ENCODE measurements at regions not wholly inside any gene's neighbourhood (a gene's known extent, or its start where the extent isn't known, plus 50 kb on each side); places are given as distances from the start of the nearest gene placed in this dataset.

DNA sequence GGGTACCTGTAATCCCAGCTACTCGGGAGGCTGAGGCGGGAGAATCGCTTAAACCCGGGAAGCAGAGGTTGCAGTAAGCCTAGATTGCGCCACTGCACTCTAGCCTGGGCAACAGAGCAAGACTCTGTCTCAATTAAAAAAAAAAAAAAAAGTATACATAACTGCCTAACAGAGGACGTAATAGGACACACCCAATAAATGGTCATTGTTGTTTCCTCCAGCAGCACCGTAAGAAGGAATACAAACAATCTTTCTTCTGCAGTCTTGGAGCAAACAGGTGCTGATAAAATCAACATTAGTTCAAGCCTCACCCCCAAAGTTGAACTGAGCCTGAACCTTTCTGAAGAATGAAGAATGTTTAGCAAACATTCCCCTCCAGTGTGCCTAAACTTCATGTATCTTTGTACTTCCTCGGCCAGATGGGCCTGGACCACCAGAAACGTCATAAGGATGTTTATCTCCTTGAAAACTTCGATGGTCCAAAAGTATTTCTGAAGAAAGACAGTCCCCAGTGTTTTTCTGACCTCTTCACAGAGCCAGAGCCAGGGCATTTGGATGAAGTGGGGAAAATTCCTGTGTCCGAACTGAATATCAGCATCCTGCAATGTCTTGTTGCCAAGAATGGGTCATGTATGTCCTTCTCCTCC lies 136.8 kb upstream of the F3 start:
- in situ Hi-C loops (cut with MboI; ENCODE audit: low pct_unique_long_range_greater_than_20kb, low sequenced_read_pairs, unreplicated experiment) = no loop called here
- no peak for DNase-seq (ENCODE audit: low spot score)
- TF ChIP-seq, protein P1, sequence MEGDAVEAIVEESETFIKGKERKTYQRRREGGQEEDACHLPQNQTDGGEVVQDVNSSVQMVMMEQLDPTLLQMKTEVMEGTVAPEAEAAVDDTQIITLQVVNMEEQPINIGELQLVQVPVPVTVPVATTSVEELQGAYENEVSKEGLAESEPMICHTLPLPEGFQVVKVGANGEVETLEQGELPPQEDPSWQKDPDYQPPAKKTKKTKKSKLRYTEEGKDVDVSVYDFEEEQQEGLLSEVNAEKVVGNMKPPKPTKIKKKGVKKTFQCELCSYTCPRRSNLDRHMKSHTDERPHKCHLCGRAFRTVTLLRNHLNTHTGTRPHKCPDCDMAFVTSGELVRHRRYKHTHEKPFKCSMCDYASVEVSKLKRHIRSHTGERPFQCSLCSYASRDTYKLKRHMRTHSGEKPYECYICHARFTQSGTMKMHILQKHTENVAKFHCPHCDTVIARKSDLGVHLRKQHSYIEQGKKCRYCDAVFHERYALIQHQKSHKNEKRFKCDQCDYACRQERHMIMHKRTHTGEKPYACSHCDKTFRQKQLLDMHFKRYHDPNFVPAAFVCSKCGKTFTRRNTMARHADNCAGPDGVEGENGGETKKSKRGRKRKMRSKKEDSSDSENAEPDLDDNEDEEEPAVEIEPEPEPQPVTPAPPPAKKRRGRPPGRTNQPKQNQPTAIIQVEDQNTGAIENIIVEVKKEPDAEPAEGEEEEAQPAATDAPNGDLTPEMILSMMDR (IDR thresholded peaks at IDR 0.05; ENCODE audit: extremely low read depth, insufficient read depth, missing control alignments) = no peak

DNA sequence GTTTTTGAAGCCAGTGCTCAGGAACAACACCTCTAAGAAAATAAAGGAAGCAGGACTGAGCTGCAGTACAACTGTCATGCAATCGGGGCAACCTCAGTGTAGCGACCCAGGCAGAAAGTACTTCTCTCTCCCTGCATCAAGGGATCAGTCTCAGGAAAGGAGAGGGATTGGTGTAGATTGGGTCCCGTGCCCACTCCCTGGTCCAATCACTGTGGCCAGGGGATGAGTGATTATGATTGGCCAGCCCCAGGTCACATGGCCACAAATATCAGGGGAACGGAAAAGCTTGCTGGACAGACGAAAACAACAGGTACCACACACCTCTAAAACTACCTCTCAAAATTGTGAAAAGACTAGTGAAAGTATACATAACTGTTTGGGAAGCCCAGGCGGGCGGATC lies 136.2 kb upstream of the F3 start:
- TF ChIP-seq, protein P1 (IDR thresholded peaks at IDR 0.05; ENCODE audit: extremely low read depth, insufficient read depth, missing control alignments) = no peak
- no peak for DNase-seq (ENCODE audit: low spot score)
- in situ Hi-C loops (cut with MboI; ENCODE audit: low pct_unique_long_range_greater_than_20kb, low sequenced_read_pairs, unreplicated experiment) = no loop called here

DNA sequence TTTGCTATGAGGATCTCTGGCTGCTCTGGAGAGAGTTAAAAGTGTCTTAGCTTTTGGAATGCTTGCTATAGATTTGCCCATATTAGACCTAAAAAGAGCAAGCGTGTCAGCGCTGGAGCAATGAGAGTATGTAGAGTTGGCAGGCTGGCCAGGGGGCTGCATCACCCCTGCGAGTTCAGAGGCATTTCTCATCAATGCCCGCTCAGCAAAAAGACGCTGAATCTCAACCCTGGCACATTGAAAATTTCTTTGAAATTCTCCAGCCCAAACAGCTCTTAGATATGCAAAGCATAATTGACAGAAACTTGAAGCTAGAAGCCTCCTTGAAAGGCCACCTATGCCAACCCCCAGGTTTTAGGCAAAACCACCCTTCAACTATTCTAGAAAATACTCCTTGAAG lies 135.5 kb upstream of the F3 start:
- TF ChIP-seq, protein P1 (IDR thresholded peaks at IDR 0.05; ENCODE audit: extremely low read depth, insufficient read depth, missing control alignments) = no peak
- in situ Hi-C loops (cut with MboI; ENCODE audit: low pct_unique_long_range_greater_than_20kb, low sequenced_read_pairs, unreplicated experiment) = no loop called here
- no peak for DNase-seq (ENCODE audit: low spot score)

DNA sequence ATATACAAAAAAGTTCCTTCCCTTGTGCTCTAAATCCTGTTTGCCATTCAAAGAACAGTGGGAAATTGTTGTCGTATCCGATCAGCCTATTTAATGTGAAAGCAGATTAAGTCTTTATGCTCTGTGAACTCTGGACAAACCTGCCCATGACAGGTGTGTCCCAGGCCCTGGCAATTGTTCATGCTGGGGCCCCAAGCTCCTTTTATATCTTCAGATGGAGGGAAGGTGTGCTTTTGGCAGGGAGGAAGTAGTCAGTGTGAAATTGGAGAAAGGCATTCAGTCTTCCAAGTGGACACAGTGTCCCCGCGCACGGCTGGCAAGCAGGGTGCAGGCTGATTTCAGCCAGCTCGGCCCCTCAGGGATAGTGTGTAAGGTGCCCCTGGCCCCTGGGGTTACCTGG lies 135.1 kb upstream of the F3 start:
- DNase-seq (ENCODE audit: low spot score) = no peak
- in situ Hi-C loops (cut with MboI; ENCODE audit: low pct_unique_long_range_greater_than_20kb, low sequenced_read_pairs, unreplicated experiment) = no loop called here
- TF ChIP-seq, protein P1 (IDR thresholded peaks at IDR 0.05; ENCODE audit: extremely low read depth, insufficient read depth, missing control alignments) = no peak

DNA sequence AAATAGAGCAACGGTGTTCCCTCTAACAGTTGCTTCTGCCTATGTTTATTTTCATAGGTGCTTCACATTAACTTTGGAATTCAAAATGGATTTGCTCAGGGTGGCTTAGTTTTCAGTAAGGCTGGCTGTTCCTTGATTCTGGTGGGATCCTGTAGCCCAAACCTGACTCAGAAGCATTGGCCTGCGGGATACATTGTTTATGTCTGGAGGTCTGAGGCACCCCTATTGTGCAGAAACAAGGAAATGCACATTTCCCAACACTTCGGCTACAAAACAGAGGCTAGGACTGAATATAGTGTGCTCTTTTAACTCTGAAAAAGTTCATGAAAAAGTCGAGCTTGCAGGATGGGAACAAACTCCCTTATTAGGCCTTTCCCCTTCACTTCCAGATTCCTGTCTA lies 133.8 kb upstream of the F3 start:
- TF ChIP-seq, protein P1 (IDR thresholded peaks at IDR 0.05; ENCODE audit: extremely low read depth, insufficient read depth, missing control alignments) = no peak
- in situ Hi-C loops (cut with MboI; ENCODE audit: low pct_unique_long_range_greater_than_20kb, low sequenced_read_pairs, unreplicated experiment) = no loop called here
- DNase-seq (ENCODE audit: low spot score) = no peak

DNA sequence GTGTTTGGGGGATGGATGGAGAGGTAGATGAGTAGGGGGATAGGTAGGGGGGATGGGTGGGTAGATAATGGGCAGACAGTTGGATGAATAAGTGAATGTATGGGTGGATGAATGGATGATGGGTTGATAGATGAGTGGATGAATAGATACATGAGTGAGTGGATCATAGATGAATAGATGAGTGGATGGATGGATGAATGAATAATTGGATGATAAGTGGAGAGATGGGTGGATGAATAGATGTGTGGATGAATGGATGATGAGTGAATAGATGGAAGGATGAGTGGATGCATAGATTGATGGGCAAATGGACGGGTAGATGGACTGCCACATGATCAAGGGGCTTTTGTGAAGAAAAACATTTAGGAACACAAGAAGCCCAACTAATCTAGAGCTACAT lies 133.3 kb upstream of the F3 start:
- TF ChIP-seq, protein P1 (IDR thresholded peaks at IDR 0.05; ENCODE audit: extremely low read depth, insufficient read depth, missing control alignments) = no peak
- DNase-seq (ENCODE audit: low spot score) = no peak
- in situ Hi-C loops (cut with MboI; ENCODE audit: low pct_unique_long_range_greater_than_20kb, low sequenced_read_pairs, unreplicated experiment) = no loop called here

Measured in GM13977 (cell line).